GM12891 (cell line): ENCODE measurements at regions not wholly inside any gene's neighbourhood (a gene's known extent, or its start where the extent isn't known, plus 50 kb on each side); places are given as distances from the start of the nearest gene placed in this dataset.

Source experiments
- POLR2A ChIP-seq: IDR thresholded peaks from 2 replicates; pipeline ENCODE4 v1.6.1; 2011; ENCODE audit warnings: low read depth, low read length, control low read depth
- POLR2AphosphoS5 ChIP-seq: IDR thresholded peaks from 2 replicates; pipeline ENCODE4 v1.6.1; 2011; ENCODE audit warnings: low read depth, low read length, control low read depth
- SPI1 ChIP-seq: IDR thresholded peaks from 2 replicates; pipeline ENCODE4 v1.6.1; 2011; ENCODE audit warnings: low read depth, low read length, control low read depth
- TAF1 ChIP-seq: IDR thresholded peaks from 2 replicates; pipeline ENCODE4 v1.6.1; 2011; ENCODE audit warnings: low read depth, low read length, control low read depth

GRCh38 chr3:120512655-120513054 lies 61.9 kb upstream of the FSTL1 start:
- TF ChIP-seq POLR2A, result no peak
- TF ChIP-seq TAF1, result no peak
- no peak for TF ChIP-seq POLR2AphosphoS5
- TF ChIP-seq SPI1, result no peak
